ENCODE measurements at regions not wholly inside any gene's neighbourhood (a gene's known extent, or its start where the extent isn't known, plus 50 kb on each side); places are given as distances from the start of the nearest gene placed in this dataset.

GRCh38 chr5:57695706-57696388 is 213.2 kb upstream of the ACTBL2 start:
- TF ChIP-seq CTCF (IDR thresholded peaks at IDR 0.05; ENCODE audit: low read depth, low read length, missing input control) (no peak), GABPA (IDR thresholded peaks at IDR 0.05 in 1 of 2, conservative IDR thresholded peaks at IDR 0.05 in 1 of 2) (no peak), MAX (IDR thresholded peaks at IDR 0.05) (no peak), NR2F2 (IDR thresholded peaks at IDR 0.05) (no peak), REST (IDR thresholded peaks at IDR 0.05) (no peak), EGR1 (IDR thresholded peaks at IDR 0.05; ENCODE audit: low read depth in 2 of 2) (no peak), YY1 (IDR thresholded peaks at IDR 0.05) (no peak), SP1 (IDR thresholded peaks at IDR 0.05) (no peak), RAD21 (IDR thresholded peaks at IDR 0.05) (no peak)

Measured in liver (tissue), 3 donors.